SK-N-SH (cell line): ENCODE measurements at regions not wholly inside any gene's neighbourhood (a gene's known extent, or its start where the extent isn't known, plus 50 kb on each side); places are given as distances from the start of the nearest gene placed in this dataset.

Experiments used
- CTCF ChIA-PET: fragments of 300-600, 350-600 bp; formaldehyde crosslinking; extraction: SDS; loops from one replicate; lab custom pipeline; 2021; lab: Yijun Ruan, JAX
- POLR2A ChIA-PET: fragments of 350-600 bp; sonication (Branson Sonifier 250); formaldehyde crosslinking; extraction: SDS; loops from one replicate; lab custom pipeline; 2020; ENCODE audit warnings: antibody characterized with exemption, inconsistent platforms; lab: Yijun Ruan, JAX
- DNase-seq: peaks from one replicate; pipeline ENCODE4 v3.0.0; 2012
- H2AFZ ChIP-seq: fragments of 200-600 bp; sonication (generic); 2 replicates; pipeline ENCODE4 v1.8.1; 2016; ENCODE audit warnings: antibody characterized with exemption, mild to moderate bottlenecking, low read depth
- H3F3A ChIP-seq: fragments of 200-600 bp; sonication (generic); replicated peaks from 2 replicates; pipeline ENCODE3; 2016; ENCODE audit warnings: antibody characterized with exemption, mild to moderate bottlenecking; ENCODE audit not compliant: insufficient read depth
- H3K27ac ChIP-seq, 2 experiments: fragments of 200-500 bp in 1 of 2; fragments of 200-600 bp in 1 of 2; sonication (Bioruptor generic) in 1 of 2; sonication (generic), shearing (Covaris generic) in 1 of 2; 2 replicates each; pipeline versions ENCODE4 v1.5.1 to v1.6.1; 2014 to 2016; ENCODE audit warnings: low read depth in 2 of 2, inconsistent platforms in 1 of 2, low read length in 1 of 2, mild to moderate bottlenecking in 1 of 2, mixed read lengths in 1 of 2
- H3K27me3 ChIP-seq: fragments of 200-600 bp; sonication (generic), shearing (Covaris generic); 2 replicates; pipeline ENCODE4 v1.6.1; 2016; ENCODE audit warnings: mixed run types; ENCODE audit not compliant: insufficient read depth
- H3K36me3 ChIP-seq, 2 experiments: fragments of 200-500 bp in 1 of 2; fragments of 200-600 bp in 1 of 2; sonication (Bioruptor generic) in 1 of 2; sonication (generic) in 1 of 2; replicated peaks in 1 of 2; 2 replicates each; pipeline versions ENCODE3 to v1.5.1; 2014 to 2016; ENCODE audit warnings: low read length in 1 of 2, mild to moderate bottlenecking in 1 of 2; ENCODE audit not compliant: insufficient read depth in 2 of 2, control insufficient read depth in 1 of 2
- H3K4me1 ChIP-seq, 2 experiments: fragments of 200-500 bp in 1 of 2; fragments of 200-600 bp in 1 of 2; sonication (Bioruptor generic) in 1 of 2; sonication (generic), shearing (Covaris generic) in 1 of 2; 2 replicates each; pipeline versions ENCODE4 v1.5.1 to v1.6.1; 2014 to 2016; ENCODE audit warnings: low read depth in 1 of 2, low read length in 1 of 2, mixed run types in 1 of 2; ENCODE audit not compliant: insufficient read depth in 2 of 2, control insufficient read depth in 1 of 2
- H3K4me2 ChIP-seq: fragments of 200-600 bp; sonication (generic), shearing (Covaris generic); 2 replicates; pipeline ENCODE4 v1.6.1; 2017; ENCODE audit warnings: mixed run types
- H3K4me3 ChIP-seq, 2 experiments: fragments of 200-500 bp in 1 of 2; fragments of 200-600 bp in 1 of 2; sonication (Bioruptor generic) in 1 of 2; sonication (generic), shearing (Covaris generic) in 1 of 2; 2 replicates each; pipeline versions ENCODE4 v1.5.1 to v1.8.1; 2014 to 2016; ENCODE audit warnings: low read depth in 2 of 2, inconsistent platforms in 1 of 2, low read length in 1 of 2, mild to moderate bottlenecking in 1 of 2, mixed read lengths in 1 of 2, moderate library complexity in 1 of 2
- H3K79me2 ChIP-seq: fragments of 200-600 bp; sonication (generic); 2 replicates; pipeline ENCODE4 v1.8.1; 2017; ENCODE audit warnings: mild to moderate bottlenecking; ENCODE audit not compliant: insufficient read depth
- H3K9ac ChIP-seq: fragments of 200-600 bp; sonication (generic); 2 replicates; pipeline ENCODE4 v1.6.1; 2017; ENCODE audit warnings: mixed run types
- H3K9me2 ChIP-seq: fragments of 200-600 bp; sonication (generic); 2 replicates; pipeline ENCODE4 v1.6.1; 2017; ENCODE audit warnings: mixed run types
- H3K9me3 ChIP-seq: fragments of 200-600 bp; sonication (generic); 2 replicates; pipeline ENCODE4 v1.6.1; 2017; ENCODE audit warnings: mixed run types, mild to moderate bottlenecking, moderate library complexity
- H4K20me1 ChIP-seq: fragments of 200-600 bp; sonication (generic); 2 replicates; pipeline ENCODE4 v1.6.1; 2017; ENCODE audit warnings: mild to moderate bottlenecking, mixed run types; ENCODE audit not compliant: insufficient read depth
- CHD2 ChIP-seq: fragments of 150-350 bp; IDR thresholded peaks from 2 replicates; pipeline ENCODE4 v1.6.1; 2018; ENCODE audit warnings: low read length; ENCODE audit not compliant: partially characterized antibody
- EP300 ChIP-seq, 2 experiments: IDR thresholded peaks; 2 replicates each; pipeline versions ENCODE4 v1.4.0 to v1.6.1; 2012; ENCODE audit warnings: borderline replicate concordance in 1 of 2, low read depth in 1 of 2, low read length in 1 of 2
- EZH2phosphoT487 ChIP-seq: fragments of 200-600 bp; sonication (generic); IDR thresholded peaks from 2 replicates; pipeline ENCODE4 v1.6.1; 2017; ENCODE audit warnings: low read depth, mixed run types, mild to moderate bottlenecking, antibody characterized with exemption, moderate library complexity, borderline replicate concordance
- GABPA ChIP-seq: IDR thresholded peaks from 2 replicates; pipeline ENCODE4 v1.4.0; 2012; ENCODE audit warnings: low read depth, mild to moderate bottlenecking
- GATA2 ChIP-seq: sonication (generic); formaldehyde crosslinking; IDR thresholded peaks from 2 replicates; pipeline ENCODE4 v1.5.0; 2020; ENCODE audit warnings: mild to moderate bottlenecking, missing genetic modification reagents
- NRF1 ChIP-seq: IDR thresholded peaks from 2 replicates; pipeline ENCODE4 v1.6.1; 2012; ENCODE audit warnings: low read depth, mild to moderate bottlenecking, low read length
- RAD21 ChIP-seq: IDR thresholded peaks from 2 replicates; pipeline ENCODE4 v1.6.1; 2012; ENCODE audit warnings: mild to moderate bottlenecking, low read length
- RFX5 ChIP-seq: IDR thresholded peaks from 2 replicates; pipeline ENCODE4 v1.6.1; 2012; ENCODE audit warnings: mild to moderate bottlenecking, improper control_type of control experiment, low read length
- RXRA ChIP-seq: IDR thresholded peaks from 2 replicates; pipeline ENCODE4 v1.4.0; 2012; ENCODE audit warnings: low read depth, mild to moderate bottlenecking, borderline replicate concordance
- SIN3A ChIP-seq: IDR thresholded peaks from 2 replicates; pipeline ENCODE4 v1.6.1; 2012; ENCODE audit warnings: low read depth, mild to moderate bottlenecking, low read length, moderate library complexity, borderline replicate concordance
- SMC3 ChIP-seq: IDR thresholded peaks from 2 replicates; pipeline ENCODE4 v1.6.1; 2012; ENCODE audit warnings: low read depth, low read length, improper control_type of control experiment
- TAF1 ChIP-seq: IDR thresholded peaks from 2 replicates; pipeline ENCODE4 v1.6.1; 2012; ENCODE audit warnings: low read depth, mild to moderate bottlenecking, low read length, moderate library complexity, borderline replicate concordance
- YY1 ChIP-seq: IDR thresholded peaks from 2 replicates; pipeline ENCODE4 v1.4.0; 2012; ENCODE audit warnings: low read depth, mild to moderate bottlenecking
- WGBS: methylation state at CpG from one replicate; pipeline ENCODE4 v1.1.6; 2017; ENCODE audit warnings: low lambda C conversion rate; 5-methylcytosine and 5-hydroxymethylcytosine counted together
- TF ChIP-seq, protein P1 (sequence below): fragments of 200-600 bp; sonication (generic); IDR thresholded peaks from 2 replicates; pipeline ENCODE4 v1.6.1; 2017; ENCODE audit warnings: antibody characterized with exemption, mild to moderate bottlenecking, moderate library complexity
- TF ChIP-seq, protein P2 (sequence below): fragments of 150-350 bp; IDR thresholded peaks from 2 replicates; pipeline ENCODE4 v1.6.1; 2016; ENCODE audit warnings: mild to moderate bottlenecking, low read depth, low read length
- TF ChIP-seq, protein P3 (sequence below): IDR thresholded peaks from 2 replicates; pipeline ENCODE4 v1.4.0; 2012; ENCODE audit warnings: low read depth, borderline replicate concordance
- TF ChIP-seq, protein P4 (sequence below): fragments of 150-350 bp; IDR thresholded peaks from 2 replicates; pipeline ENCODE4 v1.6.1; 2017; ENCODE audit warnings: antibody characterized with exemption, low read length, low read depth, borderline replicate concordance
- TF ChIP-seq, protein P5 (sequence below): IDR thresholded peaks from 2 replicates; pipeline ENCODE4; 2012

DNA sequence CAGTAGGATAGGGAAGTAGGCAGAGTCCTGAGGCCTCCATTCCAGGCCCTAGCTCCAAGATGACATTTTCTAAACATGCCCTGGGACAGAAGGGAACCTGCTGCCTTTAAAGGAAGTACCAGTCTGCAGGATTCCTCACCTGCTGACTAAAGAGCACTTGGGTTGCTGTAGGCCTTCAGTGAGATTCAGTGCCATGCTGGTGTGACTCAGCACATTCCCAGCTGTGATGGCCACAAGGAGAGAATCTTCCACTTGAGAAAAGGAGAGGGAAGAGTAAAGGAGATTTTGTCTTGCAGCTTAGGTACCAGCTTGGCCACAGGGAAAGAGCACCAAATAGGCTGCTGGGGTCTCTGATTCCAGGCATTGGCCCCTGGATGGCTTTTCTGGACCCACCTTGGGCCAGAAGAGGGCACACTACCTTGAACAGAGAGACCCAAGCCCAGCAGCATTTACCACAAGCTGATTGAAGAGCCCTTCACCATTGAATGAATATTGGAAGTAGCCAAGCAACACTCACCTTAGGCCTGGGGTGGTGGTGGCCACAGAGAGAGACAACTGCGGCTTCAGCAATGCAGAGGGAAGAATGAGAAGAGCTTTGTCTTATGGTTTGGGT lies 498.3 kb downstream of the KCNH5 start:
- ChIA-PET POLR2A (no interaction called here), CTCF (interaction anchor here (1.0 to 1.2 kb wide), 2 partner anchors 12 to 730 kb away, joined by 3 to 4 read pairs; no protein-coding TSS in a partner anchor)
- 6% methylated on average over 1 of the region's 1 CpG for WGBS
- Histone ChIP-seq H3K27me3 (no peaks in the 10 kb centered on the region), H3K36me3 (no peaks in the 10 kb centered on the region), H2AFZ (no peak overlapping the region), H3K4me2 (no peak overlapping the region), H3K27ac (no peak overlapping the region), H3F3A (no peaks in the 10 kb centered on the region), H3K79me2 (no peaks in the 10 kb centered on the region), H3K9me3 (no peaks in the 10 kb centered on the region), H3K4me3 (no peak overlapping the region), H4K20me1 (no peaks in the 10 kb centered on the region), H3K9me2 (no peaks in the 10 kb centered on the region)
- DNase-seq, result no peak
- TF ChIP-seq YY1 (no peak), RAD21 (no peak), SIN3A (no peak), CHD2 (no peak), RXRA (no peak), NRF1 (no peak), GATA2 (CRISPR knock-in tag) (no peak), EP300 (IDR thresholded peaks at IDR 0.05; ENCODE audit: borderline replicate concordance in 1 of 2, low read depth in 1 of 2, low read length in 1 of 2) (no peak), TAF1 (no peak), SMC3 (no peak), EZH2phosphoT487 (no peak), RFX5 (no peak), GABPA (no peak)
- TF ChIP-seq, protein P1, sequence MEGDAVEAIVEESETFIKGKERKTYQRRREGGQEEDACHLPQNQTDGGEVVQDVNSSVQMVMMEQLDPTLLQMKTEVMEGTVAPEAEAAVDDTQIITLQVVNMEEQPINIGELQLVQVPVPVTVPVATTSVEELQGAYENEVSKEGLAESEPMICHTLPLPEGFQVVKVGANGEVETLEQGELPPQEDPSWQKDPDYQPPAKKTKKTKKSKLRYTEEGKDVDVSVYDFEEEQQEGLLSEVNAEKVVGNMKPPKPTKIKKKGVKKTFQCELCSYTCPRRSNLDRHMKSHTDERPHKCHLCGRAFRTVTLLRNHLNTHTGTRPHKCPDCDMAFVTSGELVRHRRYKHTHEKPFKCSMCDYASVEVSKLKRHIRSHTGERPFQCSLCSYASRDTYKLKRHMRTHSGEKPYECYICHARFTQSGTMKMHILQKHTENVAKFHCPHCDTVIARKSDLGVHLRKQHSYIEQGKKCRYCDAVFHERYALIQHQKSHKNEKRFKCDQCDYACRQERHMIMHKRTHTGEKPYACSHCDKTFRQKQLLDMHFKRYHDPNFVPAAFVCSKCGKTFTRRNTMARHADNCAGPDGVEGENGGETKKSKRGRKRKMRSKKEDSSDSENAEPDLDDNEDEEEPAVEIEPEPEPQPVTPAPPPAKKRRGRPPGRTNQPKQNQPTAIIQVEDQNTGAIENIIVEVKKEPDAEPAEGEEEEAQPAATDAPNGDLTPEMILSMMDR, result no peak
- TF ChIP-seq, protein P2, sequence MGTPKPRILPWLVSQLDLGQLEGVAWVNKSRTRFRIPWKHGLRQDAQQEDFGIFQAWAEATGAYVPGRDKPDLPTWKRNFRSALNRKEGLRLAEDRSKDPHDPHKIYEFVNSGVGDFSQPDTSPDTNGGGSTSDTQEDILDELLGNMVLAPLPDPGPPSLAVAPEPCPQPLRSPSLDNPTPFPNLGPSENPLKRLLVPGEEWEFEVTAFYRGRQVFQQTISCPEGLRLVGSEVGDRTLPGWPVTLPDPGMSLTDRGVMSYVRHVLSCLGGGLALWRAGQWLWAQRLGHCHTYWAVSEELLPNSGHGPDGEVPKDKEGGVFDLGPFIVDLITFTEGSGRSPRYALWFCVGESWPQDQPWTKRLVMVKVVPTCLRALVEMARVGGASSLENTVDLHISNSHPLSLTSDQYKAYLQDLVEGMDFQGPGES, result no peak
- TF ChIP-seq, protein P3, sequence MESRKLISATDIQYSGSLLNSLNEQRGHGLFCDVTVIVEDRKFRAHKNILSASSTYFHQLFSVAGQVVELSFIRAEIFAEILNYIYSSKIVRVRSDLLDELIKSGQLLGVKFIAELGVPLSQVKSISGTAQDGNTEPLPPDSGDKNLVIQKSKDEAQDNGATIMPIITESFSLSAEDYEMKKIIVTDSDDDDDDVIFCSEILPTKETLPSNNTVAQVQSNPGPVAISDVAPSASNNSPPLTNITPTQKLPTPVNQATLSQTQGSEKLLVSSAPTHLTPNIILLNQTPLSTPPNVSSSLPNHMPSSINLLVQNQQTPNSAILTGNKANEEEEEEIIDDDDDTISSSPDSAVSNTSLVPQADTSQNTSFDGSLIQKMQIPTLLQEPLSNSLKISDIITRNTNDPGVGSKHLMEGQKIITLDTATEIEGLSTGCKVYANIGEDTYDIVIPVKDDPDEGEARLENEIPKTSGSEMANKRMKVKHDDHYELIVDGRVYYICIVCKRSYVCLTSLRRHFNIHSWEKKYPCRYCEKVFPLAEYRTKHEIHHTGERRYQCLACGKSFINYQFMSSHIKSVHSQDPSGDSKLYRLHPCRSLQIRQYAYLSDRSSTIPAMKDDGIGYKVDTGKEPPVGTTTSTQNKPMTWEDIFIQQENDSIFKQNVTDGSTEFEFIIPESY, result no peak
- TF ChIP-seq, protein P4, sequence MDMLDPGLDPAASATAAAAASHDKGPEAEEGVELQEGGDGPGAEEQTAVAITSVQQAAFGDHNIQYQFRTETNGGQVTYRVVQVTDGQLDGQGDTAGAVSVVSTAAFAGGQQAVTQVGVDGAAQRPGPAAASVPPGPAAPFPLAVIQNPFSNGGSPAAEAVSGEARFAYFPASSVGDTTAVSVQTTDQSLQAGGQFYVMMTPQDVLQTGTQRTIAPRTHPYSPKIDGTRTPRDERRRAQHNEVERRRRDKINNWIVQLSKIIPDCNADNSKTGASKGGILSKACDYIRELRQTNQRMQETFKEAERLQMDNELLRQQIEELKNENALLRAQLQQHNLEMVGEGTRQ, result no peak
- TF ChIP-seq, protein P5, sequence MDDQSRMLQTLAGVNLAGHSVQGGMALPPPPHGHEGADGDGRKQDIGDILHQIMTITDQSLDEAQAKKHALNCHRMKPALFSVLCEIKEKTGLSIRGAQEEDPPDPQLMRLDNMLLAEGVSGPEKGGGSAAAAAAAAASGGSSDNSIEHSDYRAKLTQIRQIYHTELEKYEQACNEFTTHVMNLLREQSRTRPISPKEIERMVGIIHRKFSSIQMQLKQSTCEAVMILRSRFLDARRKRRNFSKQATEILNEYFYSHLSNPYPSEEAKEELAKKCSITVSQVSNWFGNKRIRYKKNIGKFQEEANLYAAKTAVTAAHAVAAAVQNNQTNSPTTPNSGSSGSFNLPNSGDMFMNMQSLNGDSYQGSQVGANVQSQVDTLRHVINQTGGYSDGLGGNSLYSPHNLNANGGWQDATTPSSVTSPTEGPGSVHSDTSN, result no peak
- TF ChIP-seq, all 33 proteins: peak for 0
- Histone ChIP-seq H3K4me1 (no peaks in the 10 kb centered on the region), H3K9ac (no peak overlapping the region)
